Stimulated activated CD4-positive, alpha-beta T cell treated with anti-CD3 and anti-CD28 coated beads, Interleukin-12 subunit alpha, Interleukin-12 subunit beta, amount 100 ng/mL, for 48 hours (primary cell): ENCODE measurements at regions not wholly inside any gene's neighbourhood (a gene's known extent, or its start where the extent isn't known, plus 50 kb on each side); places are given as distances from the start of the nearest gene placed in this dataset.

ENCODE experiments used
- DNase-seq, 3 donors: peaks; one replicate each; pipeline ENCODE4 v3.0.0-alpha.2; 2020; ENCODE audit warnings: low read depth in 2 of 3, low spot score in 1 of 3

DNA sequence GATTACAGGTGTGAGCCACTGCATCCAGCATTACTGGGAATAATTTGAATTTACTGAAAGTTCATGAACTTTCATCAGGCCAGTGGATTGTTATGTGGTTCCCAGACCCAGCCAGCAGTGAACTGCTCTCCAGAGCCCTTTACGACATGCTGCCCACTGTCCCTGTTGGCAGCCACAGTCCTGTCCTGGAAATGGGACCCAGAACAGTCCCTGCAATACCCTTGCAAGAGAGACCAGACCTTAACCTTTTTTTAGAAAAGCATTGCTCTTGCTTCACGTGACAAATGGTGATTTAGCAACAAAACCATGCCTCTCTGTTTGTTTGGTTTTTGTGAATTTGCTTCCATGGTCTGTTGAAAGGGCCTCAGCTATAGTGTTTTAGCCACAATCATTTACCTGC lies 367.3 kb upstream of the C2CD4B start:
- DNase-seq: no peak

DNA sequence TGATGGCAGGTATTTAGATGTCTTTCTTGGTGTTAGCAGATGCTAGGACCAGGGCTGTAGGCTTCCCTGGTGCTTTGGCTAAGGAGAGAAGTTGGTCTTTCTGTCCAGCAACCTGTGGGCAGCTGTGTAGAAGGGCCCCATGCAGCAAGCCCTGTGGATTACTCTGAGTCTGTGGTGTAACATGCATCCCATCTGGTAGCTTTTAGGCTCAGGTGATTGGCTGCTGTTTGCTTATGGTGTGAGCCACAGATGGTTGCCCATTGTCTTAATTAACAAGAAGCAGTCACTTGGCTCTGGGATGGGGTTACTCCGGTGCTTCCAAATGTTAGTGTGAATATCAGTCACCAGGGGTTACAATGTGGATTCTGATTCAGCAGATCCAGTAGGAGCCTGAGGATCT lies 368.6 kb upstream of the C2CD4B start:
- no peak for DNase-seq

DNA sequence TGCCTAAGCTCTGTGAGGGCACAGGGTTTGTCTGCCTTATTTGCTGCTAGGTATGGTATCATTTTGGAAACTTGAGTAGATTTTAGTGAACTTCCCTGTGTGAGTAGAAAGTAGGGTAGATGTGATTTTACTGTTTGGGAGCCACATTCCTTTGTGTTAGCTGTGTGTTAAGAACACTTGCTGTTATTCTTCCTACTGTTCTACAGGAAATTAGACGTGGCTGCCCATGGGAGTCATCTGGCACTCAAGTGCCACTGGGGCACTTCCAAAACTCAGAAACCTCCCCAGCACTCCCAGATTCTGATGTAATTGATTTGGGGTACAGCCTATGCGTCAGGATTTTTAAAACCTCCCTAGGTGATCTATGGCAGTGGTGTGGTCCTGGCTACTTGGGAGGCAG lies 369.9 kb upstream of the C2CD4B start:
- DNase-seq: no peak

DNA sequence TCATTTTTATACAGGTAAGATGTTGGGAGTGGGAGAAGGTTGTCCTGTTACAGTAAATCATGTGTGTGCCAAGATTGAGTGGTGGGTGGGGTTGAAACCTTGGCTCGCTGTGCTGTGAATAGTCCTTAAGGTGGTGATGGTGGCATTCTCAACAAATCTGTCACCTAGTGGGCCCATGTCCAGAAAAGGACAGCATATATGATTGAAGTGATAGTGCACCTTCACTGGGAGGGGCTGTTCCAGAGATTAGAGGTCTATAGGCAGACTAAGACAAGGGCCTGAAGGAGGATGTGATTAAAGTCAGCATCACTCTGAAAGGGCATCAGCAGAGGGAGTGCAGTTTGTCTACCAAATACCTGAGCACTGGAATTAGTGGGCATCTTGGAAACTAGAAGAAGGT lies 374.2 kb upstream of the C2CD4B start:
- DNase-seq: no peak

DNA sequence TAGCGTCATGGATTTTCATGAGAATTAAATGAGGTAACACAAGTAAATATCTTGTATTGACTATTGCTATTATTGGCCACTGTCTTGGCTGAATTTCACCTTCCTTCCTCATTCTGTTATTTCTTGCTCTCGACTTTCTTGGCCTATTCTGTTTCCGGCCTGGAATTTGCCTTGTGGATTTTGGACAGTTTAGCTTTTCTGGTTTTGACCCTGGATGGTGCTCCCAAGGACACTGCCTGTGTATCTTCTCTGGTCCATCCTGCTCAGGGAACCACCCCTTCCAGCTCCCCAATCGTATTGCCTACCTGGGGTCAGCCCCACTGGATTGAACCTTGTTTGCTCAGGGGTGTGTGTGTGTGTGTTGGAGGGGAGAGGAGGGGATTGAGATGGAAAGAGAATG lies 376.2 kb upstream of the C2CD4B start:
- DNase-seq: no peak

DNA sequence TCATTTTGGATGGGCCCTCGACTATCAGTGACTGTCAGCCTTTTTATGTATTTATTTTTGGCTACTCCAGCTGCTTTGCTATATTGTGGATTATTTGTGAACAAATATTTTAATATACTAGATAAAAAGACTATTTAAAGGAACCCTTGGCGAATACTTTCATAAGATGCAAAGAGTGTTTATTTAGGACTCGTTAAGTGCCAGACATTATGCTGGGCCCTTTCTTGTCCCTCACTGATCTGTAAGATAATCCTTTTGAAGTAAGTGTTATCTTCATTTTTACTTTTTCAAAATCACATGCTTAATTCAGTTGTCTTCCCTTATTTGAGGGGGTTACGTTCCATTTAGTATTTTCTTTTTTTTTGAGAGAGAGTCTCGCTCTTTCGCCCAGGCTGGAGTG lies 376.8 kb upstream of the C2CD4B start:
- no peak for DNase-seq

DNA sequence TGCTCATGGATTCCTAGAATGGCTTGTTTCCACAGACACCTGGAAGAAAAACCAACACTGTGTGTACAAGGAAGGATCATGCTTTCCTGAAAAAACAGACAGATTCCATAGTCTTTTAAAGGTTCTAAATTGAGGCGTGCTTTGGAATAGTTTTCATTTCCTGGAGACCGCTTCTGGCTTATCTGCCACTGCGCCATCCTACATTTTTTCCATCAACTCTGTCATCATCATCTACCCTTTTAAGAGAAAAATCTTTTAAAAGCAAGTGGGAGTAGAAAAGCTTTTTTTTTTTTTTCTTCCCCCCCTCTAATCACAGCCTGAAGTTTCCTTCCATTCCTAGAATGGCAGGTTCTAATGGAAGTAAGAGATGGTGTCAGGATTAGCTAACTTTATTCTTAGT lies 379.4 kb upstream of the C2CD4B start:
- DNase-seq: no peak

DNA sequence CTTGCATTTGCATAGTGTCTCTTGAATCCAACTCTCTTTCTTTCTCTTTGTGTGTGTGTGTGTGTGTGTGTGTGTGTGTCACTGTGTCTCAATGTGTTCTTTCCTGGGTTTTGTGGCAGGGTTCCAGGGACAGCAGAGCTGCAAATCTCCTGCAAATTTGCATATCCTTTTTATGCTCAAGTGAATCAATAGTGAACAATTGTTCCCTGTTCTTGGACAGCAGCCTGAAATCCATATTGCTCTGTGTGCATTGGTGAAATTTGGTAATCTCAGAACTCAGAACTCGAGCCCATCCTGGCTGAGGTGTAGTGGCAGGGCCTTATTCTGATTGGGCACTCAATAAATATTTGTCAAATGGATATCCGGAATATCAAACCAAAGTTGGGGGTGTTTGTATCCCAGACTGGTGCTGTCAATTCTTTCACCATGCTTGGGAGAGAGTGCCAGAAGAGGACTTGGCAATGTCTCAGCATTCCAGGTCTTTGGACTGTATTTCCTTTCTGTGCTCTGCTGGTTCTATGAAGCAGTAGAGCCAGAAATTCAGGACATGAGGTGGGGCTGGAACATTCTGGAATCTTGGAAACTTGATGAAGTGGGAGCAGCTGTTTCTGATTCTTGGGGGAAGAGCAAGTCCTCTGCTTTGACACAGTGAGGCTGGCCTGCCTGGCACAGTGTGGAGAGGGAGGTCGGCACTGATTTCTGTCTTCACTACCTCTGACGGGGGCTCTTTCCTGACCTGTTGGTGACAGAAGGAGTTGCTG lies 380.6 kb upstream of the C2CD4B start:
- no peak for DNase-seq

DNA sequence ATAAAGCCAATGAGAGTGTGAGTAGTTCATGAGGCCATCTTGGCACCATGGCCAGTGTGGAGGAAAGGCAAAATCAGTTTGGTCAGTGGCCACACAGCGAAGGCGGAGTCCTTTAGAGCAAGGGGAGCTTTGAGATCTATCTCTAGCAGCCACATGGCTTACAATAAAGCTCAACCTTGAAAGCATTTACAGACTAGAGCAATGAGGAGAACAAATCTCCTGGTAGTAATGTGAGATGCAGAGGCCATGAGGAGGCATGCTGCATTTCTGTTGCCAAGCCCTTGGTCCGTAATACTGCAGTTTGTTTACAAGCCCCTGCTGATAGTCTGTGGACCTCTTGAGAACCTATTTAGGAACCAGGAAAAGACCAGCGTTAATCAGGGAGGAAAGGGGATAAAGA lies 381.5 kb upstream of the C2CD4B start:
- DNase-seq: no peak

DNA sequence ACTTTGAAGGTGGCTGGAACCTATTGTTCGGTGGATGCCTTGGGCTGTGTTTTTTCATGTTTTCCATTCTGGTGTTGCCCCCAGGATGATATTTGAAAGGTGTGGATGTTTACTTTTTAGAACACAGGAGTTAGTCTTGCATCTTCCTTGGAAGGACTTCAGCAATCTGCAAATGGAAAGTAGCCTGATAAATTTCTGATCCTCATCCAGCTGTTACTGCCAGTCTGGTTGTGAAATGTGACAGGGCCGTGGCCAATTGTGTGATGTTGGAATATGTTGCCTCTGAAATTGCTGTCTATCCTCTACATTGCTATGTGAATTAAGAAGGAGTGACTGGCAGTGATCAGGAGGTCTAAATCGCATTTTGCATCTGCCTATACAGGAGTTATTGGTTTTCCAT lies 382.5 kb upstream of the C2CD4B start:
- DNase-seq: no peak

DNA sequence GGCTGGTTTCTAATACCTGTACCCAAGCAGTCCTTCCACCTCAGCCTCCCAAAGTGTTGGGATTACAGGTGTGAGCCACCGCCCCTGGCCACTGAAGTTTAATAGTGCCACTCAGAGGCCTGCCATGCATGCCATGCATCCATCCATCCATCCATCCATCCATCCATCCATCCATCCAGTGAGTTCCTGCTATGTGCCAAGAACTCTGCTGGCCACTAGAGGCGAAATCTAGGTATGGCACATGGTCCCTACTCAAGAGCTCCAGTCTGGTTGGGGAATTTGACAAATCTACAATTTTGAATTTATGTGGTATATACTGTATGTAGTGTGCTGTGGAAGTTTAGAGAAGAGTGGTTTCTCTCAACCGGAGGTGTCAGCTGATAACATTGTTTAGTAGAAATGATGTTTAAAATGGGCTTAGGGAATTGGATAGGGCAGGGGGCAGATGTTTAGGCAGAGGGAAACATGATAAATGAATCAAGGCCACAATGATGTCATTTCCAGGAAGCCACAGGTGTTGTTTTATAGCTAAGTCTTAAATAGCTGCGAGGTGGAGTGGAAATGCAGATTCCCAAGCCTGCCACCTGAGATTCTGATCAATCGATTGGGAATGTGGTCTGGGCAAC lies 384.4 kb upstream of the C2CD4B start:
- peak in 2 of 3 donors; percentile 4 for DNase-seq

DNA sequence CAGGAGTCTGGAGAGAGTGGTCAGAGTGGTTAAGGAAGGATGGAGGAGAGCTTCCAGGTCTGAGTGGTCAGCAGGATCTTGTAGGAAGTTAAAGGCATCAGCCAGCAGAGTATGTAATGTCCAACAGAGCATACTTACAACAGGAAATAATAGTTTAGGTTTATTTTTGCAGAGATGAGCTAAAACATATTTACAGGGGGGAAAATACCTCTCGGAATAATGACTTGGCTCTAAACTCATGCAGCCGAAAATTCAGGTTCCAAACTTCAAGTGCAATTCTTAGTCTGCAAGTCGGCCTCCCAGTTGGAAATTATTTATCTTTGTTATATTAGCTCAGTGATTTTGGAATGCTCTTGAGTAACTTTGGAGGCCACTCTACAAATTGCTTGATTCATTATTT lies 385.0 kb upstream of the C2CD4B start:
- DNase-seq: no peak

DNA sequence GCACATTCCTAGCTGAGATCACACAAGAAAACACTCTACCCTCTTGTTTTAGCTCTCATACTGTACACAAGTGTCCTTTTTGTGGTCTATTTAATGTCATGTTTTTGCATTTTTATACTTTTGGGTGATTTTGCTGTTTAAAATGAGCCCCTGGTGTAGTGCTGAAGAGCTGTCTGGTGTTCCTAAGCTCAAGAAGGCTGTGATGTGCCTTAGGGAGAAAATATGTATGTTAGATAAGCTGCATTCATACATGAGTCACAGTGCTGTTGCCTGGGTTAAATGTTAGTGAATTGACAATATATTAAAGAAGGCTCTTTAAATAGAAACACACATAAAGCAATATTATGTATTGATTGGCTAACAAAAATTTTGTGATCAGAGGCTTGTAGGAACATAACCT lies 387.4 kb upstream of the C2CD4B start:
- no peak for DNase-seq

DNA sequence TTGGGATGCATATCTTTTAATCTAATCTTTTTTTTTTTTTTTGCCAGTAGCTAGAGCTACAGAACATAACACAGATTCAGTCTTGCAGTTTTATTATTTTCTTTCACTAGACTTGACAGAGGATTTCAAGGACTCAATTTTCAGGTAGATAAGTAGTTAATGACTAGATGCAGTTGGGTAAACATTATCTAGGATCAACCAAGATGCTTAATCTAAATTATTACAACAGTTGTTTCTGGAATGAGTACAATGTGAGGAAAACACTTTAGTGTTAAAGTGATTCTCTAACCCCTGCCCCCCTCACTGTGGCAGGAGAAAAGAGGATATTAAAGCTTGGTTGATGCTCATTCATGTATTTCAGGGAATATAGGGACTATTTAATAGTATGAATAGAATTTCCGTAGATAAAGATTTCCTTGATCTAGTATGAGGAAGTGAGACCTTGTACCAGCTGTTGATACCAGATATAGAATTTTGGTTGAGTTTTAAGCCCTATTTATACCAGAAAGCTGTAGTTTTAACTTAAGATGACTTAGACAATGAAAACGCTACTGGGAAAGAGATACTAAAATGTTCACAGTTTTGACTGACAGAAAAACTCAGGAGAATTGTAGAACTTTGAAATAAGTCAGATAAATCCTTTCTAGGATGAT lies 389.0 kb upstream of the C2CD4B start:
- no peak for DNase-seq

DNA sequence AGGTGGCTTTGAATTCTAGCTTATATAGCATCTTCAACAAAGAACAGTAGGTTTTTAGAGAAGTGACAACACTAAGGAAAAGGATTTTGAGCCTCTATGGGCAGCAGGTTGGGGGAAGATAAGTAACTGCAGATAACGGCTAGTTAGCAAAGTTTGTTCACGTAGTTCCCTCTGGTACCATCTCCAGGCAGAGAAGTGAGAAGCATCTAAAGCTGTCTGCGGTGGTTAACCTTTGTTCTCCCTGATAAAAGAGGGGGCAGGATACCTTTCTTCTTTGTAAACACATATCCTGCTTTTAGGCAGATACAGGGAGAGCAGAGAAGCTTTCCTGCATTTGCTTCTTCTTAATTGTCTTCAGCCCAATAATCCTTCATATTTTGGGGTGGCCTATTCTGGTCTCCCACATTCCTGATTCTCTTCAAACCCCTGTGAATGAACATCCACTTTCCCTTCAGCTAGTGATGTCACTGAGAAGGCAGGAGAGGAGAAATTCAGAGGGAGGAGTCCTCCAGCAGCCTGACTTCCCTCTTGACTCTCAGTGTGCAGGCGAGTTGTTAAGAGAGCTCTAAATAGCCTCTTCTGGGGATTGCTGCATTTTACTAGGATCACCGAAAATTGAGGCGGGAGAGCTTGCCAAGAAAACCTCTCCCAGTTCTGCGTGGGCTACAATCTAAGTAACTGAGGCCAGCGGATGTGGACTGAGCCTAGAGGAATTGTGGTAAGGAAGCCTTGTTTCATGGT lies 393.7 kb upstream of the C2CD4B start:
- DNase-seq: no peak

DNA sequence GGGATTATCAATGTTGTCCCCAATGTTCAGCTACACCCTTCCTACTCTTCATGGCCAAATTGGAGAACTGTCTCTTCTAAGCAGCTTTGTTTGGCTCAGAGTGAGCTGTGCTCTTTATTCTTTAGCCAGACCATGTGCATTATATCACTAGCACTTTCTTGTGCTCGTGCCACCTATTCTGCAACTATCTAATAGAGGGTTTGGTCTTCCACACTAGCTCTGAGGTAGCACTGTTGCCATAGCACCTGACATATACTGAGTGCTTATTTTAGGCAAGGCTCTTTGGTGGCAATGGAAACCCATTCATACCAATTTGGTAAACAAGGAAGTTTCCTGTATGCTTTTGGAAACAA lies 394.3 kb upstream of the C2CD4B start:
- DNase-seq: no peak

DNA sequence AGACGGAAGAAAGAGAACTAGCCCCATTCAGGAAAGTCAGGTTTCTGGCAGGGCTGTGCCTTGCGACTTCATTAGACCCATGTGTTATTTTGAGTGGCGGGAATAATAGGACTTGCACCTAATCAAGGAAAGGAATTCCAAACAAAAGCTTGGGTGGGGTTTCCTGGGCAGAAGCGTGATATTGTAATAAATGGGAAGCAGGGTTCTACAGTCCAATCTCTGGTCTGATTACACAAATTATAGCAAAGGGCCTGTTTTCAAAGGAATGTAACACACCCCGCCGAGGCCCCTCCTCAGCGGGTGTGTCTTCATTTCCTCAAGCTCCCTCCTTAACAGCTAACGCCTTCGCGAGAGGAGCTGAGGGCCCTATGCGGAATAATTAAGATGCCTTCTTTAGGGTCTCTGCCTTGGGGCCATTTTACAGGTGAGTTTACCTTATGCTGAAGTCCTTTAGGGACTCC lies 396.0 kb upstream of the C2CD4B start:
- DNase-seq: no peak

DNA sequence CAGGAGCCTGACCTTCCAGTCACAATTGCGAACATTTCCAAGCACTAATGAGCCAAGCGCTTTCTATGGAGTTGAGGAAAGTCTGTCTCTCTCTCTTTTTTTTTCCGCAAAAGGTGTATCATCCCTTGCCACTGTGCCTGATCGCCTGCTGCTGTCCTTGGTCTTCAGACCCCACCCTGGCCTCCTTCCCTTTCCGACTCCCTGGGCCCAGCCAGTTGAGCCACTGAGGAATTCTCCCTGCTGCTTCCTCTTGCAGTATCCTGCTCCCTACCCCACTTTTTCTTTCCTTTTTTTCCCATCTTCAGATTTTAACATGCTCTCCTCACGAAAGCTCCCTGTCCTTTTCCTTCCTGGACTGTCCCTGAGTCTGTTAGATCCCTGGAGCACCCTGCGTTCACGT lies 396.5 kb upstream of the C2CD4B start:
- DNase-seq: no peak

DNA sequence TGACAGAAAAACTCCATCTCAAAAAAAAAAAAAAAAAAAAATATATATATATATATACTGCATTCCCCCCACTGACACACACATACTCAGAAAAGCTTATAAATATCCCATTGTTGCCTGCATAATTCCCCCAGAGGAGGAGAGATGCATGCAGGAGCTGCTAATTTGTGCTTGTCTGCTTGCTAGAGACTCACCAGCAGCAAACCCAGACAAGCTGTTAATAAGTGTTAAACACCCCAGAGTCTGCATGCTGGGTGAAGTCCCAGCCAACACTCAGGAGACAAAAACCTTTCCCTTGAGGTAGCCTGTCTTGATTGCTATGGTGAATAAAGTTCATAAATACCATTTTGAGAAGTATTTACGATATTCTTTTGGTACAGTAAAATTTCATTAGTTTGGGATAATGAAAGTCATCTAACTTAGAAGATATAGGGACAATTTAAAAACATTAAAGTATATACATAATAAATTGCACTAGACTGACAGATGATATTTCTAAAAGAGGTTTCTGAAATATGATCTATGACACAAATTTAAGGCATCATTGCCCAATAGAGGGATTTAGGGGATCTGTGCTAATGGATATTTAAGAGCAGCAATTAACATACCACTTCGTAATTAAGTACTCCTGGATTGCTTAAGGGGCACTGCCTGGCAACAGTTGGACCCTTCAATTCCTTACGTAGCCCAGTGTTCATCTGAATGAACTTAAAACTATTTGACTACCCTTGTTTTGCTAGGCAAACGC lies 400.0 kb upstream of the C2CD4B start:
- DNase-seq: no peak

DNA sequence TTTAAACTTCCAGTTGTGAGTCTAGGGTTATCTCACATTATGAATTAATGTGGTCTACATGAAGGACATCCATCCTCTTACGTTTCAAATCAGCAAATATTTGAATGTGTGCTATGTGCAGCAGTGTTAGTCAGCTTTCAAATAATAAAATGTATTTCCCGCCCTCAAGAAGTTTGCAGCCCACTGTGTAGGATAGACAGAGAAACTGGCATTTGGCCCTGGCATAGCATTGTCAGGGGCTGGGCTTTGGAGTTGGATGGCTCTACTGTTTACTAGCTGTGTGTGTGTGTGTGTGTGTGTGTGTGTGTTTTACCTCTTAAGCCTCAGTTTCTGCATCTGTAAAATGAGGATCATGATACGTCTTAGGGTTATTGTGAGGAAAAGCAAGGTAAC lies 400.5 kb upstream of the C2CD4B start:
- no peak for DNase-seq

DNA sequence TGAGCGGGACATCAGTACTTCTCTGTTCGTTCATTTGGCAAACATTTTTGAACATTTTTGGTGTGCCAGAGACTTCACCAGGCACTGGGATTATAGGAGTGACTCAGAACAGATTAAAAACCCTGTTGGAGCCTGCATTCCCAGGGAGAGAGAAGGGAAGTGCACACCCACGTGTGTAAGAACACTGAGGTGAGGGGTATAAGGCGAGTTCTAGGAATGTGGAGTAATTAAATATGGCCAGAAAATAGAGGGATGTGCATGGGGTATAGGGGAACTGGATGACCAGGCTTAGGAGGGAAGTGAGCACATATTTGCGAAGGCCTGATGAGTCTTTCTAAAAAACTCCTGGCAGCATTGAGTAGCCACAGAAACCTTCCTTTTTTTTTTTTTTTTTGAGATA lies 401.2 kb upstream of the C2CD4B start:
- DNase-seq: no peak
